H1 (cell line): ENCODE measurements at regions not wholly inside any gene's neighbourhood (a gene's known extent, or its start where the extent isn't known, plus 50 kb on each side); places are given as distances from the start of the nearest gene placed in this dataset.

Source experiments
- ASH2L ChIP-seq: fragments of 200-600, 300-600 bp; sonication (generic); IDR thresholded peaks from one replicate; pipeline ENCODE4 v1.7.1; 2017; ENCODE audit warnings: low read length
- CHD7 ChIP-seq: fragments of 300-600 bp; sonication (generic); IDR thresholded peaks from 2 replicates; pipeline ENCODE4 v1.7.1; 2012; ENCODE audit warnings: low read length, moderate library complexity, mild to moderate bottlenecking, inconsistent platforms; ENCODE audit not compliant: insufficient replicate concordance
- CTCF ChIP-seq, 3 experiments: IDR thresholded peaks; 1 replicate in 2 of 3; 2 replicates in 1 of 3; pipeline versions ENCODE4 v1.5.1 to v1.6.1; 2011; ENCODE audit warnings: low read length in 3 of 3, mild to moderate bottlenecking in 3 of 3, inconsistent platforms in 2 of 3, low read depth in 1 of 3, moderate library complexity in 1 of 3; ENCODE audit not compliant: insufficient read depth in 1 of 3; ENCODE audit errors: control extremely low read depth in 1 of 3
- POLR2AphosphoS5 ChIP-seq: IDR thresholded peaks from 2 replicates; pipeline ENCODE4 v1.6.1; 2011; ENCODE audit warnings: low read depth, low read length
- RAD21 ChIP-seq, 2 experiments: IDR thresholded peaks in 1 of 2; conservative IDR thresholded peaks in 1 of 2; 2 replicates each; pipeline ENCODE4 v1.6.1; 2011; ENCODE audit warnings: low read depth in 2 of 2, low read length in 2 of 2, improper control_type of control experiment in 1 of 2, inconsistent platforms in 1 of 2, mild to moderate bottlenecking in 1 of 2, moderate library complexity in 1 of 2
- TEAD4 ChIP-seq: IDR thresholded peaks from 2 replicates; pipeline ENCODE4 v1.6.1; 2012; ENCODE audit warnings: low read depth, low read length, inconsistent platforms, mixed read lengths

- TF ChIP-seq CHD7, result no peak
- TF ChIP-seq TEAD4, result no peak
- TF ChIP-seq ASH2L, result no peak
- peak; percentile 74 to 81 for TF ChIP-seq RAD21 (IDR thresholded peaks at IDR 0.05 in 1 of 2, conservative IDR thresholded peaks at IDR 0.05 in 1 of 2; ENCODE audit: low read depth in 2 of 2, low read length in 2 of 2)
- peak; percentile 72 to 99 (median 96) for TF ChIP-seq CTCF (IDR thresholded peaks at IDR 0.05; ENCODE audit: control extremely low read depth in 1 of 3, insufficient read depth in 1 of 3, low read depth in 1 of 3, low read length in 3 of 3)
- TF ChIP-seq POLR2AphosphoS5, result no peak
These were observed 71.9 kb upstream of the KLHL29 start (continued) for GRCh38 chr2:23312996-23313606.
